ENCODE measurements at regions not wholly inside any gene's neighbourhood (a gene's known extent, or its start where the extent isn't known, plus 50 kb on each side); places are given as distances from the start of the nearest gene placed in this dataset.

- Histone ChIP-seq H3K4me3 (no peak overlapping the region), H3K9ac (ENCODE audit: low read depth in 2 of 2, low read length in 2 of 2) (no peak overlapping the region), H3K36me3 (no peaks in the 10 kb centered on the region), H3K27ac (no peak overlapping the region), H3K4me1 (no peaks in the 10 kb centered on the region), H3K9me3 (no peaks in the 10 kb centered on the region), H3K27me3 (no peaks in the 10 kb centered on the region)
- no peak for TF ChIP-seq CTCF (IDR thresholded peaks at IDR 0.05)
- intact Hi-C loops (cut with DNase I), result no loop called here
- DNase-seq, result no peak
Observed at GRCh38 chr9:81083067-81083466, 606.3 kb downstream of the TLE1 start.

GRCh38 chr9:81082221-81082620 is 607.1 kb downstream of the TLE1 start:
- H3K9me3 ChIP-seq, result no peaks in the 10 kb centered on the region
- H3K27ac ChIP-seq, result no peak overlapping the region
- no peaks in the 10 kb centered on the region for H3K36me3 ChIP-seq
- TF ChIP-seq CTCF (IDR thresholded peaks at IDR 0.05), result no peak
- no peak overlapping the region for H3K9ac ChIP-seq (ENCODE audit: low read depth in 2 of 2, low read length in 2 of 2)
- DNase-seq, result no peak
- H3K27me3 ChIP-seq, result no peaks in the 10 kb centered on the region
- no peaks in the 10 kb centered on the region for H3K4me1 ChIP-seq
- intact Hi-C loops (cut with DNase I), result no loop called here
- H3K4me3 ChIP-seq, result no peak overlapping the region

- no peaks in the 10 kb centered on the region for H3K9me3 ChIP-seq
- no peak for TF ChIP-seq CTCF (IDR thresholded peaks at IDR 0.05)
- no peaks in the 10 kb centered on the region for H3K36me3 ChIP-seq
- H3K4me3 ChIP-seq, result no peak overlapping the region
- no peak for DNase-seq
- no peaks in the 10 kb centered on the region for H3K27me3 ChIP-seq
- no peak overlapping the region for H3K27ac ChIP-seq
- H3K4me1 ChIP-seq, result no peaks in the 10 kb centered on the region
- intact Hi-C loops (cut with DNase I), result no loop called here
- H3K9ac ChIP-seq (ENCODE audit: low read depth in 2 of 2, low read length in 2 of 2), result no peak overlapping the region
Observed at GRCh38 chr9:81080900-81081299, 608.4 kb downstream of the TLE1 start.

GRCh38 chr9:81080185-81080584 is 609.2 kb downstream of the TLE1 start:
- intact Hi-C loops (cut with DNase I), result no loop called here
- Histone ChIP-seq H3K9me3 (no peaks in the 10 kb centered on the region), H3K4me3 (no peak overlapping the region), H3K27ac (no peak overlapping the region), H3K9ac (ENCODE audit: low read depth in 2 of 2, low read length in 2 of 2) (no peak overlapping the region), H3K4me1 (no peaks in the 10 kb centered on the region), H3K36me3 (no peaks in the 10 kb centered on the region), H3K27me3 (no peaks in the 10 kb centered on the region)
- TF ChIP-seq CTCF (IDR thresholded peaks at IDR 0.05), result no peak
- no peak for DNase-seq

- TF ChIP-seq CTCF (IDR thresholded peaks at IDR 0.05), result no peak
Observed at GRCh38 chr9:81079055-81079454, 610.3 kb downstream of the TLE1 start.

GRCh38 chr9:81078555-81078954 is 610.8 kb downstream of the TLE1 start:
- Histone ChIP-seq H3K27me3 (no peaks in the 10 kb centered on the region), H3K9me3 (no peaks in the 10 kb centered on the region), H3K36me3 (no peaks in the 10 kb centered on the region), H3K9ac (ENCODE audit: low read depth in 2 of 2, low read length in 2 of 2) (no peak overlapping the region), H3K4me3 (no peak overlapping the region), H3K4me1 (no peaks in the 10 kb centered on the region), H3K27ac (no peak overlapping the region)
- no peak for TF ChIP-seq CTCF (IDR thresholded peaks at IDR 0.05)
- intact Hi-C loops (cut with DNase I), result no loop called here
- no peak for DNase-seq

More at GRCh38 chr9:81079055-81079454, 610.3 kb downstream of the TLE1 start:
- Histone ChIP-seq H3K27ac (no peak overlapping the region), H3K9me3 (no peaks in the 10 kb centered on the region), H3K9ac (ENCODE audit: low read depth in 2 of 2, low read length in 2 of 2) (no peak overlapping the region), H3K27me3 (no peaks in the 10 kb centered on the region), H3K36me3 (no peaks in the 10 kb centered on the region), H3K4me3 (no peak overlapping the region), H3K4me1 (no peaks in the 10 kb centered on the region)
- intact Hi-C loops (cut with DNase I), result no loop called here
- no peak for DNase-seq
